ENCODE measurements at regions not wholly inside any gene's neighbourhood (a gene's known extent, or its start where the extent isn't known, plus 50 kb on each side); places are given as distances from the start of the nearest gene placed in this dataset.

GRCh38 chr2:30072250-30072842, 74.5 kb upstream of the YPEL5 start:
- no peak for TF ChIP-seq EZH2phosphoT487 (IDR thresholded peaks at IDR 0.05; ENCODE audit: insufficient read depth, low read depth)
- no peak for TF ChIP-seq EZH2 (IDR thresholded peaks at IDR 0.05; ENCODE audit: insufficient read depth, poor library complexity, severe bottlenecking)

Data from GM23248 (cell line).